ENCODE measurements at regions not wholly inside any gene's neighbourhood (a gene's known extent, or its start where the extent isn't known, plus 50 kb on each side); places are given as distances from the start of the nearest gene placed in this dataset.

GRCh38 chr14:62126879-62127478, 364.8 kb downstream of the SNAPC1 start:
- H3K9me3 ChIP-seq (ENCODE audit: control insufficient read depth, low read depth, low read length), result no peaks in the 10 kb centered on the region
- no peak overlapping the region for H3K4me3 ChIP-seq (ENCODE audit: low read length)
- H3K27ac ChIP-seq (ENCODE audit: low read length), result no peak overlapping the region
- WGBS (ENCODE audit: insufficient coverage, low lambda C conversion rate), result 0% methylated on average over 2 of the region's 7 CpGs
- DNase-seq, result peak; percentile 7 to 25
- H3K27me3 ChIP-seq (ENCODE audit: control insufficient read depth, insufficient read depth, low read length), result peaks cover 3% of the 10 kb centered on the region
- no peaks in the 10 kb centered on the region for H3K36me3 ChIP-seq (ENCODE audit: control insufficient read depth, insufficient read depth, low read length)
- no peaks in the 10 kb centered on the region for H3K4me1 ChIP-seq (ENCODE audit: control insufficient read depth, insufficient read depth, low read length)

GRCh38 chr14:62130441-62130840, 368.2 kb downstream of the SNAPC1 start:
- no peaks in the 10 kb centered on the region for H3K9me3 ChIP-seq (ENCODE audit: control insufficient read depth, low read depth, low read length)
- H3K27ac ChIP-seq (ENCODE audit: low read length), result no peak overlapping the region
- H3K4me1 ChIP-seq (ENCODE audit: control insufficient read depth, insufficient read depth, low read length), result no peaks in the 10 kb centered on the region
- DNase-seq, result no peak
- WGBS (ENCODE audit: insufficient coverage, low lambda C conversion rate), result 90% methylated on average over 2 of the region's 4 CpGs
- H3K27me3 ChIP-seq (ENCODE audit: control insufficient read depth, insufficient read depth, low read length), result no peaks in the 10 kb centered on the region
- H3K36me3 ChIP-seq (ENCODE audit: control insufficient read depth, insufficient read depth, low read length), result no peaks in the 10 kb centered on the region
- no peak overlapping the region for H3K4me3 ChIP-seq (ENCODE audit: low read length)

DNA sequence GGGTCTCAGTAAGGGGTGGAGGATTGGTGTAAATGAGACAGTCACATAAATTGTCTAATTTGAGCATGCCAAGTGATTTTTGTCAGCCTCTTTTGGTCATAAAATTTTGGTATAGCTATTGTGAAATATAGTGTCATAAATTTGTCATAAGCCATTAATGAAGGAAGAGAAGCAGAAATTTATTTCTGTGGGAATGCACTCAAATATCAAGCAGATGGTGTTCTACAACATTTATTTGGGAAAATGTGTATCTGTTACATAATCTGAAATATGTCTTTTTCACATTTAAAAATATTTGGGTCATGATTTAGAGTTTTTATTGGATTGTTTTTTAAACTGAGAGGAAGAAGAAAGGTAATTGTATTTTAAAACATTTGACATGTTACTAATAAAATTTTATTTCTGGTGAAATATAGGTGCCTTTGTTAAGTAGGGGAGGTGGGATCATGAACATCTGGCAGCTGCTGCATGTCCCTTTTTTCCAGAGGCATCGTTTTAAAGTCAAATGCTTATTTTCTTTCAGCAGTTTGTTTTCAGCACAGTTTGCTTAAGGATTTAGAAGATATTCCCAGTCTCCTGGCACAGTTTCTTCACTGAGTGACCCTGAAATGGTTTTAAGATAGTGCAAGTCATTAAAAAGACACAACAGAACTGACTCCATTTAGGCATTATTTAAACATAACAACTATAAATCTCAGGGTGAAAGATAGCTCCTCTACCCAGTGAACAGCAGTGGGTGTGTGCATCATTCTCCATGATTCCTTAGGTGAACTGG, 371.7 kb downstream of the SNAPC1 start:
- H3K9me3 ChIP-seq (ENCODE audit: control insufficient read depth, low read depth, low read length), result no peaks in the 10 kb centered on the region
- no peaks in the 10 kb centered on the region for H3K27me3 ChIP-seq (ENCODE audit: control insufficient read depth, insufficient read depth, low read length)
- H3K36me3 ChIP-seq (ENCODE audit: control insufficient read depth, insufficient read depth, low read length), result no peaks in the 10 kb centered on the region
- no CpG with 5 or more reads among the region's 1 CpG for WGBS (ENCODE audit: insufficient coverage, low lambda C conversion rate)
- no peak overlapping the region for H3K27ac ChIP-seq (ENCODE audit: low read length)
- no peak for DNase-seq
- no peaks in the 10 kb centered on the region for H3K4me1 ChIP-seq (ENCODE audit: control insufficient read depth, insufficient read depth, low read length)
- no peak overlapping the region for H3K4me3 ChIP-seq (ENCODE audit: low read length)

DNA sequence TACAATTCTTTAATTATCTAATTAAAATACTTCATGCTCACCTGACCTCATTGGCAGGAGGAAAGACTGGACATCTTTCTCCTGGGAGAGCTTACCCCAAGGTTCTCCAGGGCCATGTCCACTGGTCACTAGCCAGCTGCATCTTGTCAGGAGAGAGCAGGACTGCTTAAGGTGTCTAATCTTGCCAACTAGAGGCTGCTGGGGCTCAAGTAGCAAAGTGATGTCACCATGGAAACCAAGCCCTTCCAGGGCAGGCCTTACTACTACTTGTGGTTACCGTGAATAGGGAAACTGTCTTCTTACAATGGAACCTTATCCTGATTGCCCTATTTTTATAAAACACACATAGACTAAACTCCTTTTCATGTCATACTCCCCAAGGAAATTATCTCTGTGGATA, 376.4 kb downstream of the SNAPC1 start:
- Histone ChIP-seq H3K9me3 (ENCODE audit: control insufficient read depth, low read depth, low read length) (no peaks in the 10 kb centered on the region), H3K27me3 (ENCODE audit: control insufficient read depth, insufficient read depth, low read length) (no peaks in the 10 kb centered on the region), H3K4me3 (ENCODE audit: low read length) (no peak overlapping the region), H3K4me1 (ENCODE audit: control insufficient read depth, insufficient read depth, low read length) (no peaks in the 10 kb centered on the region), H3K36me3 (ENCODE audit: control insufficient read depth, insufficient read depth, low read length) (no peaks in the 10 kb centered on the region), H3K27ac (ENCODE audit: low read length) (no peak overlapping the region)
- no CpG with 5 or more reads among the region's 1 CpG for WGBS (ENCODE audit: insufficient coverage, low lambda C conversion rate)
- DNase-seq, result no peak

DNA sequence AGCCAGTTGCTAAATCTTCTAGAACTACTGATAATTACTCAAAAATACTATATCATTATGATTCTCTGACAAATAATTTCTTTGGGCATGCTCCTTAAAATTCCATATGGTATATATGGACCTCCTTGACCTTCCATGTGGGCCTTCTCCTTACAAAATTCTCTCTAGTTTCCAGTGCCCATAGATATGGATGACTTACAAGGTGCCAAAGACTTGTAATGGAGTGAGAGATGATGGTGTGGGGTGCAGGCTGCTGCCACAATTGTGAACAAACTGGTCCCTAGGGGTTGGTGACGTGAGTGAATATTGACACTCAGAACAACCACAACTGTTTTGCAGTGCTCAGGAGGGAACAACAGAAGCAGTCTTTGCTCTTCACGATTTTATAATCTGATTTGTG, 378.9 kb downstream of the SNAPC1 start:
- Histone ChIP-seq H3K27me3 (ENCODE audit: control insufficient read depth, insufficient read depth, low read length) (no peaks in the 10 kb centered on the region), H3K4me3 (ENCODE audit: low read length) (no peak overlapping the region), H3K9me3 (ENCODE audit: control insufficient read depth, low read depth, low read length) (no peaks in the 10 kb centered on the region), H3K27ac (ENCODE audit: low read length) (no peak overlapping the region), H3K4me1 (ENCODE audit: control insufficient read depth, insufficient read depth, low read length) (no peaks in the 10 kb centered on the region), H3K36me3 (ENCODE audit: control insufficient read depth, insufficient read depth, low read length) (no peaks in the 10 kb centered on the region)
- WGBS (ENCODE audit: insufficient coverage, low lambda C conversion rate), result 50% methylated on average over 1 of the region's 2 CpGs
- DNase-seq, result no peak

DNA sequence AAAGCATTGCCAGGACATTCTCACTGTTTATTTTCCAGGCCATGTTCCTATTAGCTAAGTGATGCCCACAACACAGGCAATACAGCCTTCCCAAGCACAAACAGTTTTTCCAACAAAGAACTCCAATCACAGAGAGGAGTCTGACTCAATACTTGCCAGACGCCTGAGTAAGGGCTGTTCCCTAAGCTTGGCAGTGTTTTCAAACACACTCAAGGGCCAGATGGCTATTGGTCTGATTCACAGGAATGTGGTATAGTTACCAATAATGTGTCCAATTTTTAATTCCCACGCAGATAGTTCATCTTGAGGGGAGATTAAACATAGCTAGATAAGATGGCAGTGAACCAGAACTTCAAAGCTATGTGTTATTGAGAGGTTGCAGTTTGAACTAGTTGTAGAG, 381.0 kb downstream of the SNAPC1 start:
- no peaks in the 10 kb centered on the region for H3K36me3 ChIP-seq (ENCODE audit: control insufficient read depth, insufficient read depth, low read length)
- H3K9me3 ChIP-seq (ENCODE audit: control insufficient read depth, low read depth, low read length), result no peaks in the 10 kb centered on the region
- no peaks in the 10 kb centered on the region for H3K4me1 ChIP-seq (ENCODE audit: control insufficient read depth, insufficient read depth, low read length)
- DNase-seq, result no peak
- no peak overlapping the region for H3K27ac ChIP-seq (ENCODE audit: low read length)
- no peak overlapping the region for H3K4me3 ChIP-seq (ENCODE audit: low read length)
- no CpG with 5 or more reads among the region's 2 CpGs for WGBS (ENCODE audit: insufficient coverage, low lambda C conversion rate)
- H3K27me3 ChIP-seq (ENCODE audit: control insufficient read depth, insufficient read depth, low read length), result no peaks in the 10 kb centered on the region

GRCh38 chr14:62144863-62145262, 382.6 kb downstream of the SNAPC1 start:
- no peak for DNase-seq
- Histone ChIP-seq H3K4me1 (ENCODE audit: control insufficient read depth, insufficient read depth, low read length) (no peaks in the 10 kb centered on the region), H3K4me3 (ENCODE audit: low read length) (no peak overlapping the region), H3K36me3 (ENCODE audit: control insufficient read depth, insufficient read depth, low read length) (no peaks in the 10 kb centered on the region), H3K27me3 (ENCODE audit: control insufficient read depth, insufficient read depth, low read length) (no peaks in the 10 kb centered on the region), H3K27ac (ENCODE audit: low read length) (no peak overlapping the region), H3K9me3 (ENCODE audit: control insufficient read depth, low read depth, low read length) (no peaks in the 10 kb centered on the region)
- WGBS (ENCODE audit: insufficient coverage, low lambda C conversion rate), result 86% methylated on average over 1 of the region's 1 CpG

DNA sequence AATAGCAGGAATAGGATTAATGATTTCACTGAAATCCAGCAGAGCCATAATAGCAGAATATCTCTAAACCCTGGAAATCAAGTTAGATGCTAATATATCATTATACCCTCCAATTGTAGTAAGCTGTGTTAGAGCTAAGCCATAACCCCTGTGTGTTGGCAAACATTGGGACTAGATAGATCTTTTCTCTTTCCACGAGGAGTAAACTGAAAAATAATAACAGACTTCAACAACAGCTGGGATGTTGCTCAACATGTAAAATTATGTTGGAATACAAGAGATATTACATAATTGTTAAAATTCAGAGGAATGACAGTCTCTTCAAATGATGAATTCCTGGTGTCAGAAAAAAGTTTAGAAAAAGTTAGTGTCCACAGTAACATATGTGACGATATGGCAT, 383.8 kb downstream of the SNAPC1 start:
- Histone ChIP-seq H3K27me3 (ENCODE audit: control insufficient read depth, insufficient read depth, low read length) (no peaks in the 10 kb centered on the region), H3K36me3 (ENCODE audit: control insufficient read depth, insufficient read depth, low read length) (no peaks in the 10 kb centered on the region), H3K4me3 (ENCODE audit: low read length) (no peak overlapping the region), H3K4me1 (ENCODE audit: control insufficient read depth, insufficient read depth, low read length) (no peaks in the 10 kb centered on the region), H3K27ac (ENCODE audit: low read length) (no peak overlapping the region), H3K9me3 (ENCODE audit: control insufficient read depth, low read depth, low read length) (no peaks in the 10 kb centered on the region)
- 100% methylated on average over 1 of the region's 2 CpGs for WGBS (ENCODE audit: insufficient coverage, low lambda C conversion rate)
- no peak for DNase-seq

DNA sequence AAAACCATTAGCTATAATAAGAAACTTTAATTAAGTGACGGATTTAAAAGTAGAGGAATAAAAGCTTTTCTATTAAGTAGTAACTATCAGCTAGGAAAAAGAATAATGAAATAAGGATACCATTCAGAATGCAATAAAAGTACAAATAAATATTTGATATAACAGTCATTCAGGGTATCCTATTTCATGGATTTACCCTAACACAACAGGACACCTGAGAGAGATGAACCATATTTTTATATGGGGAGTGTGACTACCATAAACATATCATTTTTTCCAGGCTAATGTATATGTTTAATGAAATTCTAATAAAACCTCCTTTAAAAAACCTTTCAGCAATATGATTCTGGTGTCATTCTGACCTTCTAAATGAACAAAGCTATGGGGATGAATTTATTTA, 393.8 kb downstream of the SNAPC1 start:
- Histone ChIP-seq H3K27ac (ENCODE audit: low read length) (no peak overlapping the region), H3K4me3 (ENCODE audit: low read length) (no peak overlapping the region), H3K36me3 (ENCODE audit: control insufficient read depth, insufficient read depth, low read length) (no peaks in the 10 kb centered on the region), H3K4me1 (ENCODE audit: control insufficient read depth, insufficient read depth, low read length) (no peaks in the 10 kb centered on the region), H3K9me3 (ENCODE audit: control insufficient read depth, low read depth, low read length) (no peaks in the 10 kb centered on the region), H3K27me3 (ENCODE audit: control insufficient read depth, insufficient read depth, low read length) (no peaks in the 10 kb centered on the region)
- DNase-seq, result no peak
- 100% methylated on average over 1 of the region's 1 CpG for WGBS (ENCODE audit: insufficient coverage, low lambda C conversion rate)

DNA sequence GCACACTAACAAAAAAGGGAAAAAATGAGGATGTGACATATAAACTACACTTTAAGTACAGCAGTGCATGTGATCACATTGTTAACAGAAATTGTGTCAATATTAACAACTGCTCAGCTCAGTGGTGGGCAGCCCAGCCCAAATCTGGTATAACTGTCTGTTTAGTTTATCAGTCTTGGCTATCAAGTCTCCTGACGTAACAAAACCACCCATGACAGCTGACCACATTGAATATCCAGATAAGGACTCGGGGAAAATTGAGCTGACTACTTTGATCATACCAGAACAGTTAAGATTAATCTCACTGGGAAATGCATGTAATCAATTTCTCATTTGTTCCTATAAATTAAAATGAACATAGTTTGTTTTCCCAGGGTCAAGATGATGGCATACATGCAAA, 396.6 kb downstream of the SNAPC1 start:
- H3K36me3 ChIP-seq (ENCODE audit: control insufficient read depth, insufficient read depth, low read length), result no peaks in the 10 kb centered on the region
- H3K4me1 ChIP-seq (ENCODE audit: control insufficient read depth, insufficient read depth, low read length), result no peaks in the 10 kb centered on the region
- H3K27me3 ChIP-seq (ENCODE audit: control insufficient read depth, insufficient read depth, low read length), result no peaks in the 10 kb centered on the region
- DNase-seq, result no peak
- no peak overlapping the region for H3K4me3 ChIP-seq (ENCODE audit: low read length)
- WGBS (ENCODE audit: insufficient coverage, low lambda C conversion rate), result no CpG with 5 or more reads among the region's 2 CpGs
- H3K9me3 ChIP-seq (ENCODE audit: control insufficient read depth, low read depth, low read length), result no peaks in the 10 kb centered on the region
- no peak overlapping the region for H3K27ac ChIP-seq (ENCODE audit: low read length)

- no peak for DNase-seq
- H3K4me1 ChIP-seq (ENCODE audit: control insufficient read depth, insufficient read depth, low read length), result no peaks in the 10 kb centered on the region
- no peaks in the 10 kb centered on the region for H3K9me3 ChIP-seq (ENCODE audit: control insufficient read depth, low read depth, low read length)
- no peak overlapping the region for H3K4me3 ChIP-seq (ENCODE audit: low read length)
- 100% methylated on average over 1 of the region's 3 CpGs for WGBS (ENCODE audit: insufficient coverage, low lambda C conversion rate)
- H3K36me3 ChIP-seq (ENCODE audit: control insufficient read depth, insufficient read depth, low read length), result no peaks in the 10 kb centered on the region
- no peak overlapping the region for H3K27ac ChIP-seq (ENCODE audit: low read length)
- no peaks in the 10 kb centered on the region for H3K27me3 ChIP-seq (ENCODE audit: control insufficient read depth, insufficient read depth, low read length)
Observed at GRCh38 chr14:62159314-62159713, 397.1 kb downstream of the SNAPC1 start.

All from large intestine (tissue), 3 donors.